ENCODE measurements at regions not wholly inside any gene's neighbourhood (a gene's known extent, or its start where the extent isn't known, plus 50 kb on each side); places are given as distances from the start of the nearest gene placed in this dataset.

DNA sequence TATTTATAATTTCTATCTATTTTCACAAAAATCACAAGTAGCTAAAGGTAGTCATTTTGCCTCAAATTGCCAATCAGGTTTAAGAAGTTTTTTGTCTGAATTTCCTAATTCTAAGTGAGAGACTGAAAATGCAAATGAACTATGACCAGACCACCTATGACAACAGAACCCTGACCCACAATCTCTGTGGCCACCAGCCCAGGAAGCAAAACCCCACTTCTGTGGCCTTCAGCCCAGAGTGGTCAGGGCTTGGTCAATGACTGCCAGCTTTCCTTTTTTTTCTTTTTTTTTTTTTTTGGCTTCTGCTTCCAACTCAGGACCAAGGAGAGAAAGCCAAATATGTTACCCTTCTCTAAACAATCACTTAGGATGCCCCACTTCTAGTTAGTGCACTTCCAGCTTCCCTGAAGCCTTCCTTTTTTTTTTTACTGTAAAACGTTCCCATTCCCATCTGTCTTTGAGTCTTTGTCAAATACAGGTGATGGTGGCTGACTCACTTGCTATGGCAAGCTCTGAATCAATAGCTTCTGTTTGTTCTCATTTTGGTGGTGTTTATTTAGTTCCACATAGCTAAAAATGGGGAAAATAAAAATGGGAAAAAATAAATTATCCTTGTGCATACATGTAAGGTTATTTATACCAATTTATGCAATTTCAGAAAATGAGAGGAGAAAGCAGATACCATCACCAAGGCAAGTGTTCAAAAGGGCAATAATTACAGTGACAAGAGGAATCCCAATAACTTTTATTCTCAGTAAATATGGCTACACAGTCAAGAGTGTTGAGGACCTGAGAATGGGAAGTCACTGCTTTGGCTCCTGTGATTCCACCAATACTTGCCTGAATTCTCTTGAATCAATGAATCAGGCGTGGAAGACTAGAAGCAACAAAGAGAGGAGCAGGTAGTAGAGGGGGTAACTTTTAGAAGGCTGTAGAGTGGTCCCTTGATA, 170.3 kb upstream of the PDE7B start:
- TF ChIP-seq, protein P1, sequence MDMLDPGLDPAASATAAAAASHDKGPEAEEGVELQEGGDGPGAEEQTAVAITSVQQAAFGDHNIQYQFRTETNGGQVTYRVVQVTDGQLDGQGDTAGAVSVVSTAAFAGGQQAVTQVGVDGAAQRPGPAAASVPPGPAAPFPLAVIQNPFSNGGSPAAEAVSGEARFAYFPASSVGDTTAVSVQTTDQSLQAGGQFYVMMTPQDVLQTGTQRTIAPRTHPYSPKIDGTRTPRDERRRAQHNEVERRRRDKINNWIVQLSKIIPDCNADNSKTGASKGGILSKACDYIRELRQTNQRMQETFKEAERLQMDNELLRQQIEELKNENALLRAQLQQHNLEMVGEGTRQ (IDR thresholded peaks at IDR 0.05; ENCODE audit: low read length) = no peak
- no peak for TF ChIP-seq CEBPB (IDR thresholded peaks at IDR 0.05; ENCODE audit: low read depth, low read length)
- Histone ChIP-seq H3K4me1 (replicated peaks in 1 of 4; ENCODE audit: control insufficient read depth in 3 of 4, insufficient read depth in 4 of 4, low read length in 3 of 4) (no peaks in the 10 kb centered on the region), H4K20me1 (replicated peaks in 1 of 2; ENCODE audit: control insufficient read depth in 1 of 2, insufficient read depth in 2 of 2, low read length in 2 of 2) (no peaks in the 10 kb centered on the region), H2BK120ac (replicated peaks; ENCODE audit: low read depth, low read length) (no peak overlapping the region), H3K23me2 (ENCODE audit: low read depth, low read length) (no peaks in the 10 kb centered on the region), H3K18ac (ENCODE audit: extremely low read depth, low read length) (no peak overlapping the region), H3K23ac (ENCODE audit: insufficient read length) (no peak overlapping the region), H4K91ac (replicated peaks; ENCODE audit: insufficient read length, low read length) (no peak overlapping the region), H3K27ac (ENCODE audit: low read depth, low read length) (no peak overlapping the region), H3K4ac (replicated peaks; ENCODE audit: insufficient read length, low read depth, low read length) (no peak overlapping the region), H3K9me3 (ENCODE audit: insufficient read depth in 2 of 2, low read depth in 1 of 2, low read length in 1 of 2) (no peaks in the 10 kb centered on the region), H3K79me2 (ENCODE audit: control insufficient read depth in 1 of 2, insufficient read depth in 2 of 2, low read length in 2 of 2) (no peaks in the 10 kb centered on the region), H3K36me3 (ENCODE audit: control insufficient read depth in 2 of 4, insufficient read depth in 4 of 4, low read length in 3 of 4) (no peaks in the 10 kb centered on the region), H4K8ac (ENCODE audit: extremely low read depth, insufficient read depth, low read length) (no peak overlapping the region), H3K4me3 (ENCODE audit: extremely low read depth in 1 of 4, insufficient read depth in 2 of 4, low read depth in 3 of 4, low read length in 4 of 4) (no peak overlapping the region), H2BK20ac (ENCODE audit: low read length) (no peak overlapping the region), H3K4me2 (ENCODE audit: insufficient read depth in 1 of 2, low read depth in 2 of 2, low read length in 2 of 2) (no peak overlapping the region), H2BK15ac (ENCODE audit: low read length) (no peak overlapping the region), H3K27me3 (replicated peaks in 1 of 4; ENCODE audit: control insufficient read depth in 3 of 4, extremely low read depth in 1 of 4, insufficient read depth in 3 of 4, low read length in 3 of 4) (no peaks in the 10 kb centered on the region), H3K56ac (replicated peaks; ENCODE audit: insufficient read length, low read depth, low read length) (no peak overlapping the region), H3K14ac (ENCODE audit: insufficient read length) (no peak overlapping the region), H3K79me1 (ENCODE audit: low read depth, low read length) (no peaks in the 10 kb centered on the region), H2BK12ac (ENCODE audit: low read depth, low read length) (no peak overlapping the region), H3K9ac (replicated peaks in 1 of 4; ENCODE audit: extremely low read depth in 1 of 4, low read depth in 3 of 4, low read length in 3 of 4) (no peak overlapping the region), H2AK5ac (ENCODE audit: low read depth, low read length) (no peak overlapping the region), H2BK5ac (ENCODE audit: low read depth, low read length) (no peak overlapping the region), H4K5ac (ENCODE audit: insufficient read length, low read depth, low read length) (no peak overlapping the region), H2AFZ (ENCODE audit: low read length) (no peak overlapping the region)
- FAIRE-seq (no peak), DNase-seq (ENCODE audit: low read depth in 1 of 2, low spot score in 2 of 2) (no peak)
- ChIA-PET CTCF (ENCODE audit: partially characterized antibody) (interaction anchor here (1.2 to 2.2 kb wide), 4 partner anchors 146 to 545 kb away, joined by 3 to 5 read pairs (median 4); no protein-coding TSS in a partner anchor), POLR2A (ENCODE audit: partially characterized antibody) (no interaction called here)
- 71% methylated on average over 2 of the region's 2 CpGs; no CpG with 5 or more reads in 1 of the 2 experiments for WGBS, 2 experiments (ENCODE audit: extremely low coverage in 1 of 2, insufficient coverage in 1 of 2, insufficient read length in 1 of 2, insufficient replicate concordance in 2 of 2, low coverage in 1 of 2, low lambda C conversion rate in 2 of 2, missing lambda C conversion rate in 1 of 2)
